Effector CD4-positive, alpha-beta T cell (primary cell): ENCODE measurements at regions not wholly inside any gene's neighbourhood (a gene's known extent, or its start where the extent isn't known, plus 50 kb on each side); places are given as distances from the start of the nearest gene placed in this dataset.

Source experiments
- DNase-seq: peaks from one replicate; pipeline ENCODE4 v3.0.0-alpha.2; 2020

DNA sequence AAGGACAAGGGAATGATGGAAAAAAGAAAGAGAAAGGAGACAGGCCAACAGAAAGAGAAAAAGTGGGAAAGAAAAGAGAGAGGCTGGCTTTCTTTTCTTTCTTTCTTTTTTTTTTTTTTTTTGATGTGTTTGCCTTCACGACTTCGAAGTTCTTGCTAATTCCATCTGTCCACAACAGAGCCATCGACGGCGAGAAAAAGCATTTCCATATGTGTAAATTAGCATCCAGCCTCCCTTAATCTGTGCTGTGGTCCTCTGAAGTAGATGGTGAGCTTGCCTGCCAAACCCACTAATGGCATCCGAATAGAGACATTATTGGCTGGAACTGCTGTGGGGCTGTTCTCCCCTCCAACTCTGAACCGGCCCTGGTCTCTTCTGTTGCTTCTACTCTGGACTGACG, 997.4 kb downstream of the BCL11B start:
- DNase-seq = no peak

DNA sequence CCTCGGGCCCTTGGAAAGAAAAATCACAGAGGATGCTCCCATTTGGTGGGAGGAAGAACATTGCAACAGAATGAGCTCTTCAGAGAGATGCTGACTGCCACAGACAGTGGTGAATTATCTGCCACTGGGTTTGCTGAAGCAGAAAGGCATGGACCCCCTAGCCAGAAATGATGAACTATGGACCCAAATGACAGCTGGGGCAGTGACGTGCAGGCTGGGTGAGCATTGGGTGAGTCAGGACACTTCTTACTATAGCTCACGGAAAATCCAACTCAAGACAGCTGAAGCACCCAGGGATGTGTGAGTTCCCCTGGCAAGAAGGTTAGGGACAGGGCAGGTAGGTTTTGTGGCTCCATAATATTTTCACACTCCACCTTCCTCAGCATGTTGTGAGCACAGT, 993.2 kb downstream of the BCL11B start:
- no peak for DNase-seq

DNA sequence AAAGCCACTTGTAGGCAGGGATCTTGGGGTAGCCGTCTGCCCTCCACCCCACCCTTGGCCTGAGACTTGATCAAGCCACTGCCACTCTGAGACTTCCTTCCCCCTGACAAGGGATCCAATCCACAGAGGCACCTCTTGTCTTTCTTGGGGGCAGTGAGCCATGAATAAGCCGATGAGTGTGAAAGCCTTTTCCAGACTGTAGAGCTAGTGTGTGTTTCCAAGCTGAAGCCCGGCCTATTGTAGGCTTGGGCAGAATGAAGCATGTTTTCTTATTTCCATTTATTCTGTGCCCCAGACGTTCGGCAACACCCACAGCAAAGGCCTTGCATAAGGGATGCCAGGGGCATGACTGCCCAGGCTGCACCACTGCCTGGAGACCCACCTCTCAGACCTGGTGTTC, 991.6 kb downstream of the BCL11B start:
- no peak for DNase-seq

DNA sequence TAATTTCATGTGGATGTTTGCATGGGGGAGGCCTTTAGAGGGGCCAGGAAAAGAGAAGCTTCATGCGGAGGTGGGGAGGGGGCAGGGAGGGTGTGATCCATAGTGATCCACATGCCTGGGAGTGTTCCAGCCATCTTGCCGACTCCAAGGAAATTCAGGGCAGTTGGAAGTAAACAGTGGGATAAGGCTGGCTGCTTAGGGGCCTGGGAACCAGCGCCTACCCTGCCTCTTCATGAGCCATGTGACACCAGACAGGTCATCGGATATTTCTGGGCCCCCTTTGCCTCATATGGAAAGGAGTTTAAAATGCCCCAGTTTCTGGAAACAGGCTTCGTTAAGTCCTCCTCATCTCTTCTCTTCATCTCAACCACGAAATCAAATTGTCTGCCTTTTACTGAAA, 983.2 kb downstream of the BCL11B start:
- no peak for DNase-seq

DNA sequence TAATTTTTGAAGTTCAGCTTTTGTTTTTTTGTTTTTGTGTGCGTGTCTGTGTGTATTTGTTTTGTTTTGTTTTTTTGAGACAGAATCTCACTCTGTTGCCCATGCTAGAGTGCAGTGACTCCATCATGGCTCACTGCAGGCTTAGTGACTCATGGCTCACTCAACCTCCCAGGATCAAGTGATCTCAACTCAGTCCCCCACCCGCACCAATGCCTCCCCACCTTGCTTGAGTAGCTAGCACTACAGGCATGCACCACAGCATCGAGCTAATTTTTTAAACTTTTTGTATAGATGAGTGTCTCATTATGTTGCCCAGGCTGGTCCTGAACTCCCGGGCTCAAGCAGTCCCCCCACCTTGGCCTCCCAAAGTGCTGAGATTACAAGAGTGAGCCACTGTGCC, 981.4 kb downstream of the BCL11B start:
- DNase-seq = no peak

DNA sequence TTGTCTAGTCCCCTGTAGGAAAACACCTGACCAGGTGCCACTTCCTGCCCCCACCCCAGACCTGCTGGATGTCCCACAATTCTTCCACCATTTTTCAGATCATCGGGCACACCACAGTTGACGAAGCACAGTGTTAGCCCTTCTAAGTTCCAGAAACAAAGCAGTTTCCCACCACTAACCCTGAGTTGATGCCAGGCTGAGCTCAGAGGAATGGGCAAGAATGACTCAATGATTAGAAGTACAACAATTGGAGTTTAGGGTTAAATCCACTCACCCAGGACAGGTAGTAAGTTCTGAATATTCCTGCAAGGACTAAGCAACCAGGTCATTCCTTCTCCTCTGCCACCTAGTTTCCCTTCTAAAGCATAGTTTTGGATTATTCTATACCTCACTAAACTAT, 979.8 kb downstream of the BCL11B start:
- no peak for DNase-seq

DNA sequence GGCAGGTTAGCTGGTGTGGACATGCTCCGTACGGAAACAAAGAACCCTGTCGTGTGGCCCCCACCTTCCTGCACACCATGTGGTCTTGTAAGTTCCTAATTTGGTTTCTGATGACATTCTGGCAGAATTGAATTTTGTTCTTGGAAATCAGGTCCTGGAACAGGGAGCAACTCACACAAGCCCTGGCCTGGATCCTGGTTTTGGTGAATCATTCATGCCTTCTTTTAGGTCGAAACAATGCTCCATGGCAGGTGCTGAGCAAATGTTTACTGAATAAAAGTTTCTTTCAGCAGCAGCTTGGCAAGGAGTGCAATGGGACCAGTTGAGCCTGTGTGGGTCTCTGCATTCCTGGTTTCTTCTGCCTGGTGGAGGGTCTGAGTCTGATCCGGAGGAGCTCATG, 978.4 kb downstream of the BCL11B start:
- DNase-seq = no peak

DNA sequence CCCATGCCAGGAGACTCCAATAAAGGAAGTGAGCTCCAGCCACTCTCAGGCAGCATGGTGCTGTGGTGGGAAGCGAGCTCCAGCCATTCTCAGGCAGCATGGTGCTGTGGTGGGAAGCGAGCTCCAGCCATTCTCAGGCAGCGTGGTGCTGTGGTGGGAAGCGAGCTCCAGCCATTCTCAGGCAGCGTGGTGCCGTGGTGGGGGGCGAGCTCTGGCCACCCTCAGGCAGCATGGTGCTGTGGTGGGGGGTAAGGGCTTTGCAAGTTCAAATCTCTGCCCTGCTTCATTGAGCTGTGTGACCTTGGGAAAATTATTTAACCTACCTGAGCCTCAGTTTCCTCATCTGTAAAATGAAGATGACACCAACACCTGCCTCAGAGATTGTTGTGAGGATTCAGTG, 975.1 kb downstream of the BCL11B start:
- DNase-seq = no peak

DNA sequence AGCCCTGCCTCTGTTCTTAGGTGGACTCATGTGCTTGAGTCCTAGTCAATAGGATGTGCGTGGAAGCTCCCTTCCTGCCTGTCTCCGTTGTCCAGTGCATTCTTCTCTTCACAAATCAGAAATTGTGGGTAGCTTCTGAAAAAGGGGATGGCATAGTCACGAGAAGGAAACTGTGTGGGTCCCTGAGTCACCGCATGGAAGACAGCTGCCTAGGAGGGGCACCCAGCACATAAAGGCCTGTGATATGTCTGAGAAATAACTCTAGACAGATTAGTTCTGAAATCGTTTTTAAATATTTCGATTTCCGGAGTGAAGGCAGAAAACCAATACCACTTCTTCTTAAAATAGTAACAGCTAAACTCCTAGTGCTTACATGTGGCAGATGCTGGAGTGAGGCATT, 974.4 kb downstream of the BCL11B start:
- no peak for DNase-seq

DNA sequence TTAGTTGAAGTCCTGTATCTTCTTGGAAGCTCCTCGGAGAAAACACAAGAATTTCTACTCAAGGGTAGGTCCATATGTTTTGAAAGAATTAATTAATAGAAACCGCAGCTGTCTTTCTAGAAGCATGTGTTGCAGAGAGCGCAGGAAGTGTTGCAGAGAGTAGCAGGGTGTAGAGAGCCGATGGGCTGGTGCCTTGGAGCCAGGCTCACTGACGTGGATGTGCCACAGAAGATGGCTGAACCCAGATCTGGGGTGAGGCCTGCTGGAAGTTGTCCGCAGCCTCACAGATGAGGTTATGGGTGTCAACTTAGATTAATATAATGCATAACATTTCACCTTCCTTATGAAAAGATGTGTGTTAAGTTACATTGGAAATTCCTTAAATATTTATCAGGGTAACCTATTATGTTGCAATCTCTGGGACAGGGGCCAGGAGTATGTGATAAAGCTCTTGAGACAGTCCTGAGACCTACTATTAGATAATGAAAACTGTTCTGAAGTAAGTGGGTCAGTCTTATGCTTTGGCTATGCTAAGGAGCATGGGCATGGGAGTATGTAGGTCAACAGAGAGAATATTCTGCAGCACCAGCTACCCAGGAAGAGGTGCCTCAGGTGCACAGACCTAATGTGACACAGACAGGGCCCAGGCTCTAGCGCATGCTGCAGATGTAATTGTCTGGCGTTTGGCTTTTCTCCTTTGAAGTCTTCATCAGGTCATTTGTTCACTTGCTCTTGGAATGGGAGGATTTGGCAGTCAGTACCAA, 973.3 kb downstream of the BCL11B start:
- DNase-seq = no peak

DNA sequence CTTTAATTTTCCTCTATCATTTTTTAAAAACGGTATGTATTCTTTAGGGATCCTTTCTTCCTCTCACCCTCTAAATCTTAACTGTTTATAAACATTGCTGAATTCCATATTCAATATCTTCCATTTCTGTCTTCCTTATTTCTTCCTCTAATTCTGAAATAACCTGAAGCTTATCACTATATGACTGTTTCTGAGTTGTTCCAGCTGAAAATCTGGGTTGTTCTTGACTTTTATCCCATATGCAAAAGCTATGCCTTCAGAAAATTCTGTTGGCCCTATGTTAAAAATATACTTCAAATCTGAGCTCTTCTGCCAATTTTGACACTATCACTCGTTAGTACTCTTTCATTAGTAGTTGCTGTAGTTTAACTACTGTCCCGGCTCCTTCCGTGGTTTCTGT, 970.3 kb downstream of the BCL11B start:
- no peak for DNase-seq

DNA sequence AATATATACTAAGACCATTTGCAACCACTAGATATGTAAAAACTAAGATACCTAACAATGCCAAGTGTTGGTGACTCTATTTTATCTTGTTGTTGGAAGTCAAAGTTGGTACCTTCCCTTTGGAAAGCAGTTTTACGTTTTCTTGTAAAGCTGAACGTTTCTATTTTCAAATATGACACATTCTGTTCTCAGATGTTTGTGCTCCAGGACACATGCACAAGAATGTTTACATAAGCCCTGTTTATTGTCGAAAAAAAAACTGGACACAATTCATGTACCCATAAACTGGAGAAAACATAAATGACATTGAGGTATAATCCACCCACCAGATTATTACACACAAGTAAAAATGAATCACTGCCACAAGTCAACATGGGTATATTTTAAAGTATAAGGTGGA, 967.4 kb downstream of the BCL11B start:
- DNase-seq = no peak

DNA sequence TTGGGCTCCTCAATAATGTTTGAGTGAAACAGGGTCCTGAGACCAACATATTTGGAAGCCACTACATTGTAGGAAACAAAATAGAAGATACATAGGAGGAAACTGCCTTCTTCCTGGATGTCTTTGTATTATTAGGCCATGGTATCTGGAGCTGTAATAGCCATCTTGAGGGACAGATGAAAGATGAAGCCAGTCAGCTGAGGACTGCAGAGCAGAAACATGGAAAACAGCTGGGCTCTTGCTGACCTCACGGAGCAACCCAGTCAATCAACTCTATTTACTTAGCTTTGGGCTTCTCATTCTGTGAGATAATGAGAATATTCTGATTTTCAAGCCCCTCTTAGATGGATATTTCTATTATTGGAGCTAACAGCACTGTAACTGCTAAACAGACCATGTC, 962.4 kb downstream of the BCL11B start:
- no peak for DNase-seq

DNA sequence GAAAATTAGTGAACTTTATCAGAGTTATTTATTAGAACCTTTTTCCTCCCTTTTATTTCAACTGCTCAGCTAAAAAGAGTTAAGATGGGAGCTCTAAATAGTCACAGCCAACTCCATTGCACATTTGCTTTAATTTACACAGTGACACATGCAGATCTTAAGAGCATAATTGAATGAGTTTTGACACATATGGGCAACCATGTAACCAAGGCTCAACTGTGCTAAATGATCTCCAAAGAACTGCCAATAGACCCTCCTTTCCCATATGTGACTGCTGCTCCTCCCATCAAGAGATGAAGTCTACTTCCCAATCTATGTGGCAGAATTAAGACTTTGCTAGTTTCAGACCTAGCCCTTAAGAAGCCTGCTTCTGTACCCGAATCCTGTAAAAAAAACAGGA, 960.0 kb downstream of the BCL11B start:
- no peak for DNase-seq

DNA sequence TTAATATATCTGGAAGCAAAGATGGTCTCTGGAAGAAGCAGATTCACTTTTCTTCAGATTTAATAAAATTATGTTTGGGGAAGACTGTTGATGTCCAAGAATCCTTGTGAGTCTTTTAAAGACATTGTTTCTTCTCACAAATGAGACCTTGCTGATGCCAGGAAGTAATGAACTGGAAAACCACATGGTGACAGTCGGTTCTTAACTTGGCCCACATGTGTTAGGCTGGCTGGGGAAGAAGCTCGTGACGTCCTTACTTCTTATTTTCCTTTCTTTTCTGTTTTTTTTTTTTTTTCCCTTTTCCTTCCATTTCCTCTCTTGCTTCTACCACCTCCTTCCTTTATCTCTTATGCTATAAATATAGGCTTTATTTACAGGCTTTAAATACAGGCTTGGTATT, 950.2 kb downstream of the BCL11B start:
- DNase-seq = no peak

DNA sequence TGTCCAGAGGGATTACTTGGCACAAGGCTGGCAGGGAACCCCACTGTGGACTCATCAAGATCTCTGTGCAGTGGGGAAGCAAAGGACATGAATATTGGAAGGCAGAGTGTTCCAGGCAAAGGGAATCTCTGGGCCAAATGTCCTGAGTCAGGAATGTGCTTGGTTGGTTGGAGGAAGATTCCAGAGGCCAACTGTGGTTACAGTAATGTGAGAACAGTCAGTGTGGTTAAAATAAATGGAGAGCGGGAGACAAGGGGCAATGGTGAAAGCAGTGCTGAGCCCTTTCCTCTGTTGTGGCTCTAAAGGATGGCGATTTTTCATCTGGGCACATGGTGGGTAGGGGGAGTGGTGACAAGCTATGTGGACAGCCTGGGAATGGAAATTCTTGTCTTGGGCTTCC, 948.2 kb downstream of the BCL11B start:
- no peak for DNase-seq

DNA sequence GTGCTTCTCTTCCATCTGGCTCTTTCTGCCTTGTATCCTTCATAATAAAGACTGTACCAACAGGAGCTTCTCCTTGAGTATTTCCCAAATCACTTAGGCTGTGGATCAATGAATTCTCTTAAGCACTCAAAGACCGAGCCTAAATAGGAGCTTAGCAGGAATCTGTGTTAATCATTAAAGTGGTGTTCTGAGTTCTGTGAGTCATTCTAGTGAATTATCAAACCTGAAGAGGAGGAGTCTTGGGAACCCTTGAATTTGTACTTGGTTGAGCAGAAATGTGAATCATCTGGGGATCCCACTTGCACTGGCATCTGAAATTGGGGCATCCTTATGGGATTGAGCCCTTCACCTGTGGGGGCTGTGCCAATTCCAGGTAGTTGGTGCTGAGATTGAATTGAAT, 946.2 kb downstream of the BCL11B start:
- DNase-seq = no peak

DNA sequence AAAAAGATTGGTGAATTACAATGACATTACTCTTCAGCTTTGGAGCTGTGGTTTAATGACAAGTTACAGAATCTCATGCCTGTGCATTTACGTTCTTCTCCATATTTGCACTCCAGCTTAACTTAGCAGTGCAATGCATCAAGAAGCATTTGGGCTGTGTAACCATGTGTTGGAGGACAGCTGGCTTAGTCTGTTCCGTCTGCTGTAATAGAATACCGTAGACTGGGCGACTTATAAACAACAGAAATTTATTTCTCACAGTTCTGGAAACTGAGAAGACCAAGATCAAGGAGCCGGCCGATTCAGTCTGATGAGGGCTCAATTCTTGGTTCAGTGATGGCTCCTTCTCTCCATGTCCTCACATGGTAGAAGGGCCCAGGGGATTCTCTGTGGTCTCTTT, 943.5 kb downstream of the BCL11B start:
- DNase-seq = no peak

DNA sequence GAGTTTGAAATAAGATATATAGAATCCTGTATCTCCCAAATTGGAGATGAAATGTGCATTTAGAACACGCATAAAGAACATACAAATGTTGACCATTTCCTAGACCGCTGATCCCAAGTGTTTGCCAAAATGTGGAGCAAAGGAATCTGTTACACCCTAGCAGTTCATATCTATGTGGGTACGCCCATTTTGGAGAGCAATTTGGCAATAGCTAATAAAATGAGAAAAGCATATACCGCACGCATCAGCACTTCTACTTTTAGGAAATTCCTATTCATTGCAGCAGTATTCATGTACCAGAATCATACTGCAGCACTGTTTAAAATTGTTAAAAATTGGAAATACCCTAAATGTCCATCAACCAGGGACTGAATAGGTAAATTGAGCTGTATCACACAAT, 937.8 kb downstream of the BCL11B start:
- no peak for DNase-seq

DNA sequence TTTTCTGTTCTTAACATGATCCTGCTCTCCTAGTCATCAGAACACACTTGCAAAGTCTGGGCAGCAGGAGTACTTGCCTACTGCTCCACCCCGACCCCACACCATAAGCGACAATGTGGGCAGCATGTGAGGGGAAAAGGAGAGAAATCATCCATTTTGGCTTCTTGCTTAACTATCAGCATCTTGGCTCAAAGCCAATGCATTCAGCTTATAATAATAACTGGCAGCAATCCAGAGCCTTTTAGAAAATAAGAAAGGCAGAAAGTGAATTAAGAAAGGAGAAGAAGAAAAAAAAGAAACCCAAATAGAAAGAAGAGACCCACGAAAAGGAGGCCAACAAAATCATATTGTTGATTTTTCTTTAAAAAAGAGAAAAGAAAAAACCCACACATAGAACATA, 930.8 kb downstream of the BCL11B start:
- no peak for DNase-seq

DNA sequence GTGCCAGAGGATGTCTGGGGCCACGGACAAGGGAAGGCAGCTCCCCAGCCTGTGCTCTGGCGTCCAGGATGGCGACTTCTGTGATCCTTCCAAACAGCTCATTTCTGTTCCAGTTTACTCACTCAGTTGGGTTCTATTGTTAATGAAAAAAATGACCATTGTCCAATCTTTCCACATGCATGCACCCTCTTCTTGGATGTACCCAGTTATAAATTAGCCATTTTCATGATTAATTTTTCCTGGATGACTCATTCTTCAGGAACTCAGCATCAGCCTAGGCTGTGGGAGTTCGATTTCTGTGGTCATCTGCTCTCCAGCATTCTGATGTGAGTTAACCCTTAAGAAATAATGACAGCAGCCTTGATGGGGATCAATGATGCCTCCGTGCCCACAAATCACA, 926.8 kb downstream of the BCL11B start:
- no peak for DNase-seq

DNA sequence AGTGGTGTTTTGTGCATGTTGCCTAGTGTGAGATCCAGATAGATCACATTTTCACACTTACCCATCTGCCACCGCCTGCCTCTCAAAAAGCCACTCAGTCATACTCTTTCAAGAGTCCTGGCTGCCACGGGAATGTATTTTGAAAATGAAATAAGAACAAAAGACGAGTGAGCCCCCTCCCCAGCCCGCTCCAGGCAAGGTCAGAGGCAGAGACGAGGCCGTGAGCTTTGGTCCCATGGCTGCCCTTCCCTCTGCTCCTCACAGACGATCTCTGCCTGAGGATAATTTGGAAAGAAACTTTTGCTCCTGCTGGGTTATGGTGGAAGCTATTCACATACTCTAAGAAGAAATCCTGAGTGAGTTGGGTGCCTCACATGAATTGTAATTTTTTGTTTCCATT, 924.3 kb downstream of the BCL11B start:
- no peak for DNase-seq

DNA sequence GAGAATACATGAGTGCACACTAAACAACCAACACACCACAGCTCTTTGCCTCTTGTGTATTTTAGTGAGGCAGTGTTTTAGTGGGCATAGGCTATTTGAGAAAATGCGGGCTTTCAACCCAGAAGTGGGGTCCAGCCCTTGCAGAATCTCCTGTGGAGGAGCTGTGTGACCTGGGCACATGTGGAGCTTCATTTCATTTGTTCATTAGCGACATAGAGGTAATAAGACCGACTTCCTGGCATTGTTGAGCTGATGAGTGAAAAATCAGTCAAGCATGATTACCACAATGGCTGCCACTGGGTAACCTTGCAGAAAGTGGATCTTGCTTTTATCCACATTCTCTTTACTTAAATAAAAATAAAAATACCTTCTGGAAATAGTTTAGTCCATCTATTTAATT, 923.5 kb downstream of the BCL11B start:
- no peak for DNase-seq

DNA sequence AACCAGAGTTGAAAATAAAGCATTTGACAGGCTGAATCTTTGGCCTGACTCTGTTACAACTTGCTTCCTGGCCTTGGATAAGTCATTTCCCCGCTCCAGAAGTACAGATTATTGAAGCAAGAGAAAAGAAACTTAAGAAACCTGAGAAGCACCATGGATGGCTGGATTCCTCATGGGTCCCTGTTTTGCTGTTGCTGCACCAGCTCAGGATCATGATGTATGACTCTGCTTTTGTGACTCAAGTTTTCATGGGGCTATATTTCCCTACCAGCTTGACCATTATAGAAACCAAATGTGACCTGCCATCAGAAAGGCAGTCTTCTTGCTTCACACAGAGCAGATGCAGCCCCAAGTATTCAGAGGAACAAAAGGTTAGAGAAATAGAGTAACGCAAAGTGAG, 921.8 kb downstream of the BCL11B start:
- DNase-seq = no peak

DNA sequence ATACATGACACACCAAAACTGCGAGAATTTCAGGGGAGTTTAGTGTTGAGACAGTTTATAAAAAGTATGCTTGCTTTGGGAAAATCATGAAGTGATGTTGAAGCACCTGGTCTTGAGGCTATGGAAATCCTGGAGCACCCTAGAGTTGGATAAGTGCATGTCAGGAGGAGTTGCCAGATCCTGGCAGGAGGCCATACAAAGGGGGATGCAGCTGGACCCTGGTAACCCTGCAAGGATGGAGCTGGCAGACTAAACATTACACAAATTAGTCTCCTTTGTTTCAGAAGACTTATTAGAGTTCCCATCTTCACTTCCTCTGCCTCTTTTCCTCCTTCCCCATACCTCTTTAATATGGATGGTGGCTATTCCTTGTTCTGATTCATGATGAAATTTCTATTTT, 907.0 kb downstream of the BCL11B start:
- no peak for DNase-seq

DNA sequence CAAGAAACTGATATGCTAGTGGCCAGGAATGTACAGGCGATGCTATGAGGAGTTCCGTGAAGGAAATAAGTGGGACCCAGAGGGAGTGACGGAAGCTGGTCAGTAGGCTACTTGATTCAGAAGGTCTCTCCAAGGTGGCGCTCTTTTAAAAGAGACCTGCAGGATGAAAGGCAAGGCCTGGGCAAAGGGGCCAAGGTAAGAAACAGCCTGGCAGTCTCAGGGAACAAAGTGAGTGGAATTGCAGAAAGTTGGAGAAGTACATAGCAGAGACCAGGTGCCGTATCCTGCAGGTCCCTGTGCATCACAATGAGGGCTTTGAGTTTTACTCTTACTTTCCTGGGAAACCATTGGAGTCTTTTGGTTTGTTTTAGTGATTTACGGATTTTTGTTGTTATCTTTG, 905.6 kb downstream of the BCL11B start:
- DNase-seq = no peak
